GM19438 (cell line): ENCODE measurements at regions not wholly inside any gene's neighbourhood (a gene's known extent, or its start where the extent isn't known, plus 50 kb on each side); places are given as distances from the start of the nearest gene placed in this dataset.

Experiments
- ATAC-seq: cut with Tn5 transposase; IDR thresholded peaks from one replicate; pipeline ENCODE4 v1.9.1; 2021; ENCODE audit warnings: low read depth; ENCODE audit not compliant: unreplicated experiment

DNA sequence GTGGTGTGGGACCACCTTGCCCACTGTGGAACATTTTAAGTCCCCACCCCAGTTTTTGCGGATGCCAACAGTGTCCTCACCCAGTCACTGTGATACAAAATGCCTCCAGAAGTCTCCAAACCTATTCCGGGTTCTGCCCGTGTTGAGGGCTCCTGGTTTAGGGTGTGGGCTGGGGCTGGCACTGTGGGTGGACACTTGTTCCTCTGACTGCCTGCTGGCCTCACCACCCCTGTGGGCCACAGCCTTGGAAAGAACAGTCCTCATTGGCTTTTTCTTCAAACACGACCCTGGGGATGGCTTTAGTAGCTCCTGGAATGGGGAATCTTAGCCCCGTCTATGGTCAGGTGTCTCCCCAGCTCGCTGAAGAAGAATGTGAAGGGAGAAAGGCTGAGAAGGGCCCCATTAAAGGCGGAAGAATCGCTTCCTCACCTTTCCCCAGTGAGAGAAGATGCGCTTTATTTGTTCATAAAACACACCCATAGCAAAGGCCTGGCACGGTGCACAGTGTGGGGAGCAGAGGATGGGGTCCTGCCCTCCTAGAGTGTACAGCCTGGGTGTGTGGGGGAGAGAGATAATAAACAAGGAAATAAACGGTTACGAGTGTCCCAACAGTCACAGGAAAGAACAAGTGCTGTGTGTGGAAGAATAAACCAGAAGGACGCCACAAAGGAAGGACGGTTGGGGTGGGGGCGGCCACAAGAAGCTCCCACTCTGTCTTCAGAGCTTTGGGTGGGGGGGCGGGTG lies 56.3 kb upstream of the SLC22A11 start:
- ATAC-seq, result no peak

DNA sequence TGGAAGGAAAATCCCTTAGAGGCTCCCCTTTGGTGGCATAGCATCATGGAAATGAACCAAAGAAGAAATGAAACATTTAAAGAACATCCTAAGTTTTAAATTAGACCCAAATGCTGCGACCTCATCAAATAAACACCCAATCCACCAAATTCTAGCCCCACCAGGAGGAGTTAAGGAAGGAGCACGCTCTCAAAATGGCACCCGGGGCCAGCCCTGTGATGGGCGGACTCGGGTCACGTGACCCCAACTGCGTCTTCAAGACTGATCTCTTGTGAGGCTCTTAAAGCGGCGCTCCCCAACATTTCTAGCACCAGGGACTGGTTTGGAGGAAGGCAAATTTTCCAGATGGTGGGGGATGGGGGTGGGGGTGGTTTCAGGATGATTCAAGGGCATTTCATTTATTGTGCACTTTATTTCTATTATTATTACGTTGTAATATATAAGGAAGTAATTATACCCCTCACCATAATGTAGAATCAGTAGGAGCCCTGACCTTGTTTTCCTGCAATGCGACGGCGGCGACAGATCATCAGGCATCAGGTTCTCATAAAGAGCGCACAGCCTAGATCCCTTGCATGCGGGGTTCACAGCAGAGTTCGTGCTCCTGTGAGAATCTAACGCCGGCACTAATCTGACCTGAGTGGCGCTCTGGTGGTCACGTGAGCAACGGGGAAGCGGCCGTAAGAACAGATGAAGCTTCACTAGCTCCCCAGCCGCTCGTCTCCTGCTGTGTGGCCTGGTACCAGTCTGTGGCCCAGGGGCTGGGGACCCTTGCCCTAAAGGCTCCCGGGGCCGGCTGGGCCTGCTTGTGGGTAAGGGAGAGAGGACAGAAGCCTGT lies 55.3 kb upstream of the SLC22A11 start:
- ATAC-seq, result no peak

DNA sequence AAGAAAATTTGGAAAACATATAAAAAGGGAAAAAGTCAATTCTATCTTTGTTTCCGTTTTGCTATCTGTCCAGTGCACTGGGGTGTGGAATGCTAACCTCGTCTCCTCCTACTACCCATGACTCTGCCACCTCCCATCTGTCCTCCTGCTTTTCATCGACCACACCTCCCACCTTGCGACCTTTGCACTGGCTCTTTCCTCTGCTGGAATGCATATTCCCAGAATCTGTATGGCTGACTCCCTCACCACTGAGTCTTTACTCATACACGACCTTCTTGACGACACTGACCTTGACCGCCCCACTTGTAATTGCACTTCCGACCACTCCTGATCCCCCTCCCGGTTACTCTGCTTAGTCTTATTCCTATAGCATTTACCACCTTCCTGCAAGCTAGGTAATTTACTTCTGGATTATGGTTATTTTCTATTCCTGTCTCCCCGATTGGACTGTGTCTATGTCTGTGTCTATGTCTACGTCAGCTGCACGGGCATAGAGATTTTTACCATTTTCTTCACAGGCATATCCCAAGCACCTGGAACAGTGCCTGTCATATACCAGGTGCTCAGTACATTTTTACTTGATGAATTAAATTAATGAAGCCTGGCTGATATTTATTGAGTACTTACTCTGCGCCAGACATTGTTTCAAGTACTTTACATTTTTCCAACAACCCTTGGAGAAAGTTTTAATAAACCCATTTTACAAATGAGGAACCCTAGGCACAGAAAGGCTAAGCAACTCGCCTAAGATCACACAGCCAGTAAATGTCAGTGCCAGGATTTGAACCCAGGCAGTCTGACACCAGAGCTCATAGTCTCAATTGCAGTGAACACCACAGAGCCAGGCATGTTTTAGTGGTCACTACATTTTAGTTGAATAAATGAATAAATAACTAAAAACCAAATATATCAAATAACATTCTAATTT lies 54.0 kb upstream of the SLC22A11 start:
- ATAC-seq, result no peak

DNA sequence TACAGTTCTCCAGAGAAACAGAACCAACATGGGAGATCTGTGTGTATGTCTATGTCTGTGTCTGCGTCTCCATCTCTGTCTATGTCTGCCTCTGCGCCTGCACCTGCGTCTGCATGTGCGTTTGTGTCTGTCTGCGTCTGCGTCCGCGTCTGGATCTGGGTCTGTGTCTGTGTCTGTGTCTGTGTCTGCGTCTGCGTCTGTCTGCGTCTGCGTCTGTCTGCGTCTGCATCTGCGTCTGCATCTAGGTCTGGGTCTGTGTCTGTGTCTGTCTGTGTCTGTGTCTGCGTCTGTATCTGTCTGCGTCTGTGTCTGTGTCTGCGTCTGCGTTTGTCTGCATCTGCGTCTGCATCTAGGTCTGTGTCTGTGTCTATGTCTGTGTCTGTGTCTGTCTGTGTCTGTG lies 53.1 kb upstream of the SLC22A11 start:
- ATAC-seq, result no peak

DNA sequence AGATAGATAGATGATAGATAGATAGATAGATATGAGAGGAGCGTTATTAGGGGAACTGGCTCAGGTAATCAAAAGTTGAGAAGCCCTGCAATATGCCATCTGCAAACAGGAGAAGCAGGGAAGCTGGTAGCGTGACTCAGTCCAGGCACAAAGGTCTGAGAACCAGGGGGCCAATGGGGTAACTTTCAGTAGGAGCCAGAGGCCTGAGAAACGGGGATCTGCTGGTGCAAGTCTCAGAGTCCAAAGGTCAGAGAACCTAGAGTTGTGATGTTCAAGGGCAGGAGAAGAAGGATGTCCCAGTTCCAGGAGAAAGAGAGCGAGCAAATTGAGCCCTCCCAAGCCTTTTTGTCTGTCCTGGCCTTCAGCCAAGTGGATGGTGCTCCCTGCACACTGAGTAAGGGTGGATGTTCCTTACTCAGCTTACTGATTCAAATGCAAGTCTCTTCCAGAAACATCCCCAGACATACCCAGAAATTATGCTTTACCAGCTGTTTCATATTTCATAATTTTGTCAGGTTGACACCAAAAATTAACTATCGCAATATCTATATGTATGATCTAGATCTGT lies 52.5 kb upstream of the SLC22A11 start:
- ATAC-seq, result no peak

DNA sequence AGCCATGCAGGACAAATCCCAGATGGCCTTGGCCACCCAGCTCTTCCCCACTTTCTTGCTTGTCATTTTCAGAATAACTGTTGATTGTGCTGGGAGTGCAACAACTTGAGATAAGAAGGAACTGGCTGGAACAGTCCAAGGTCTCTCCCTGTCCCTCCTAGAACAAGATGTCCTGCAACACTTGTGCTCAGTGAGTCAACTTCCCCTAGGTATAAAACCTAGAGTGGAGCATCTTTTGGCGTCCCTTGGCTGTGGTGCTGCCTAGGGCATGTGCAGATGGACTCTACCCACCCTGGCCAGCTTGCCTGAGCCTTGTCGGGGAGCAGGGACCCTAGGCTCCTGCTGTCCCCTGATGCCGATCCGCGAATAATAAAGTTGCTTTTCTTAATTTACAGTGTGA lies 50.7 kb upstream of the SLC22A11 start:
- no peak for ATAC-seq
